ENCODE measurements at regions not wholly inside any gene's neighbourhood (a gene's known extent, or its start where the extent isn't known, plus 50 kb on each side); places are given as distances from the start of the nearest gene placed in this dataset.

GRCh38 chr13:58376349-58376748, 744.8 kb downstream of the PCDH17 start:
- TF ChIP-seq CTCF (conservative IDR thresholded peaks at IDR 0.05; ENCODE audit: low read length): no peak
- TF ChIP-seq EZH2phosphoT487 (IDR thresholded peaks at IDR 0.05; ENCODE audit: borderline replicate concordance): no peak
